ENCODE measurements at regions not wholly inside any gene's neighbourhood (a gene's known extent, or its start where the extent isn't known, plus 50 kb on each side); places are given as distances from the start of the nearest gene placed in this dataset.

- WGBS, 4 donors, result 52 to 69% (median 59%) methylated on average over 3 to 6 of the region's 6 CpGs
- H3K36me3 ChIP-seq, result no peaks in the 10 kb centered on the region
- H3K4me1 ChIP-seq, result no peaks in the 10 kb centered on the region
- H3K4me3 ChIP-seq, result no peak overlapping the region
- TF ChIP-seq POLR2A (IDR thresholded peaks at IDR 0.05) (no peak), CTCF (IDR thresholded peaks at IDR 0.05) (no peak)
- H3K27me3 ChIP-seq, result peaks cover 0 to 16% (median 0%) of the 10 kb centered on the region in 9 donors
- ATAC-seq (no peak), DNase-seq (no peak)
- H3K27ac ChIP-seq, result no peak overlapping the region
- no peaks in the 10 kb centered on the region for H3K9me3 ChIP-seq
- intact Hi-C loops (cut with DNase I), result loop anchor here in 1 of 10 donors (1.0 kb wide), 1 partner anchor 22 kb away; no protein-coding TSS in a partner anchor
Observed at GRCh38 chr1:5577255-5578040, 414.8 kb downstream of the NPHP4 start.

DNA sequence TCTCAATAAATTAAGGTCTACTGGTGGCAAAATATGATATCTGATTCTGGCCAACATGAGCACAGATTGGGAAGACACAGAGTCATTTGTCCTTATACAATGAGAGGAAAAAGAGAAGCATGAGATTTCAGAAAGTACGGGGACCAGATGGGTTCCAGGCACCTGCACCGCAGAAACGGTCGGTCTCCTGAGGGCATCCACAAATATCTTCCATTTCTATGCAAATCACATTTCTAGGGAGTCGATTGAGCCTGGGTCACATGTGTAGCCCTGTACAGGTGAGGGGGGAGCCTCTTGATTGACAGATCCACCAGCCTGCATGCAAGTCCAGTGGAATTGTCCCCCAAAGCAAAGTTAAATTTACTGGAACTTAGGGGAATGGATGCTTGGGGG is 415.6 kb downstream of the NPHP4 start:
- Histone ChIP-seq H3K4me1 (no peaks in the 10 kb centered on the region), H3K27ac (no peak overlapping the region), H3K36me3 (no peaks in the 10 kb centered on the region), H3K27me3 (peaks cover 0 to 14% (median 0%) of the 10 kb centered on the region in 9 donors), H3K9me3 (no peaks in the 10 kb centered on the region), H3K4me3 (no peak overlapping the region)
- WGBS, 4 donors, result 77 to 88% (median 84%) methylated on average over 5 of the region's 5 CpGs
- ATAC-seq (no peak), DNase-seq (no peak)
- TF ChIP-seq CTCF (IDR thresholded peaks at IDR 0.05) (no peak), POLR2A (IDR thresholded peaks at IDR 0.05) (no peak)
- intact Hi-C loops (cut with DNase I), result no loop called here

- 60 to 71% (median 67%) methylated on average over 9 of the region's 9 CpGs for WGBS, 4 donors
- intact Hi-C loops (cut with DNase I), result no loop called here
- Histone ChIP-seq H3K9me3 (no peaks in the 10 kb centered on the region), H3K36me3 (no peaks in the 10 kb centered on the region), H3K4me1 (no peaks in the 10 kb centered on the region), H3K27me3 (peaks cover 0 to 11% (median 0%) of the 10 kb centered on the region in 9 donors), H3K27ac (no peak overlapping the region), H3K4me3 (no peak overlapping the region)
- ATAC-seq, result no peak
- no peak for DNase-seq
- TF ChIP-seq POLR2A (IDR thresholded peaks at IDR 0.05) (no peak), CTCF (IDR thresholded peaks at IDR 0.05) (no peak)
Observed at GRCh38 chr1:5576011-5576672, 416.1 kb downstream of the NPHP4 start.

GRCh38 chr1:5575396-5575940 is 416.8 kb downstream of the NPHP4 start:
- no peak for TF ChIP-seq POLR2A (IDR thresholded peaks at IDR 0.05)
- no peak for TF ChIP-seq CTCF (IDR thresholded peaks at IDR 0.05)
- DNase-seq, result no peak
- Histone ChIP-seq H3K9me3 (peaks cover 0 to 5% (median 0%) of the 10 kb centered on the region in 12 donors), H3K27ac (no peak overlapping the region), H3K4me3 (no peak overlapping the region), H3K27me3 (peaks cover 0 to 11% (median 0%) of the 10 kb centered on the region in 9 donors), H3K36me3 (no peaks in the 10 kb centered on the region), H3K4me1 (no peaks in the 10 kb centered on the region)
- no peak for ATAC-seq
- 62 to 75% (median 69%) methylated on average over 4 to 5 of the region's 5 CpGs for WGBS, 4 donors
- intact Hi-C loops (cut with DNase I), result no loop called here

Measured in heart left ventricle (tissue), 16 donors.